Adrenal gland (tissue), 5 donors: ENCODE measurements at regions not wholly inside any gene's neighbourhood (a gene's known extent, or its start where the extent isn't known, plus 50 kb on each side); places are given as distances from the start of the nearest gene placed in this dataset.

ENCODE experiments used
- POLR2A ChIP-seq, 2 donors: fragments of 450-650 bp; IDR thresholded peaks; one replicate each; pipeline ENCODE4 v1.6.1; 2017; ENCODE audit warnings: antibody characterized with exemption in 2 of 2, mild to moderate bottlenecking in 2 of 2, moderate library complexity in 1 of 2
- TF ChIP-seq, protein P1 (sequence below), 6 experiments: fragments of 450-650 bp in 4 of 6; fragments of 200-600 bp in 2 of 6; sonication (generic) in 1 of 6; IDR thresholded peaks; 1 replicate in 5 of 6; 2 replicates in 1 of 6; pipeline versions ENCODE4 v1.5.1 to v1.8.0; 2016 to 2021; ENCODE audit warnings: antibody characterized with exemption in 6 of 6, mild to moderate bottlenecking in 2 of 6, moderate library complexity in 1 of 6
- donor health status: DM: no; HTN: no; CAD: no.

DNA sequence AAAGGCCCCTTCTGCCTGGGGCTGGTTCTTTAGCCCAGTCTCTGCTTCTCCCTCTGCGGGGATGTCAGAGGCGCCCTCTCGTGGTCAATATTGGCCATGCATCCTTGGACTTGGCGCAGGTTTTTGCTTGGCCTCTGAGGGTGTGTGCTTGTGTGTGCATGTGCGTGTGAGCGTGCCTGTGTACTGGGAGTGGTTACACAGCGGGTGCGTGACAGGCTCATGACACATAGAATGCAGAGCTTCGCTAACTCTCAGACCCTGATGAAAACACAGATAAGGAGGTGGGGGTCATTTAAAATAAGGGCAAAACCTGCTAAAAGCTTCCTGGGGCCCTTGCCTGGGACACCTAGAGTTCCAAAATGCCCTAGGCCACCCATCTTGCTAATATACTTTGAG lies 160.9 kb downstream of the SMAD6 start:
- TF ChIP-seq, protein P1, sequence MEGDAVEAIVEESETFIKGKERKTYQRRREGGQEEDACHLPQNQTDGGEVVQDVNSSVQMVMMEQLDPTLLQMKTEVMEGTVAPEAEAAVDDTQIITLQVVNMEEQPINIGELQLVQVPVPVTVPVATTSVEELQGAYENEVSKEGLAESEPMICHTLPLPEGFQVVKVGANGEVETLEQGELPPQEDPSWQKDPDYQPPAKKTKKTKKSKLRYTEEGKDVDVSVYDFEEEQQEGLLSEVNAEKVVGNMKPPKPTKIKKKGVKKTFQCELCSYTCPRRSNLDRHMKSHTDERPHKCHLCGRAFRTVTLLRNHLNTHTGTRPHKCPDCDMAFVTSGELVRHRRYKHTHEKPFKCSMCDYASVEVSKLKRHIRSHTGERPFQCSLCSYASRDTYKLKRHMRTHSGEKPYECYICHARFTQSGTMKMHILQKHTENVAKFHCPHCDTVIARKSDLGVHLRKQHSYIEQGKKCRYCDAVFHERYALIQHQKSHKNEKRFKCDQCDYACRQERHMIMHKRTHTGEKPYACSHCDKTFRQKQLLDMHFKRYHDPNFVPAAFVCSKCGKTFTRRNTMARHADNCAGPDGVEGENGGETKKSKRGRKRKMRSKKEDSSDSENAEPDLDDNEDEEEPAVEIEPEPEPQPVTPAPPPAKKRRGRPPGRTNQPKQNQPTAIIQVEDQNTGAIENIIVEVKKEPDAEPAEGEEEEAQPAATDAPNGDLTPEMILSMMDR (IDR thresholded peaks at IDR 0.05), result peak; percentile 72 to 91 (median 84)
- TF ChIP-seq POLR2A (IDR thresholded peaks at IDR 0.05), result no peak
